SK-N-DZ (cell line): ENCODE measurements at regions not wholly inside any gene's neighbourhood (a gene's known extent, or its start where the extent isn't known, plus 50 kb on each side); places are given as distances from the start of the nearest gene placed in this dataset.
"Not testable (repeated sequence)": the region's sequence is repeated elsewhere in the genome, so short reads cannot be mapped to it uniquely, and the experiment has no call there.

Source experiments
- DNase-seq: peaks from one replicate; pipeline ENCODE4 v3.0.0-alpha.2; 2015; ENCODE audit warnings: low spot score

GRCh38 chr6:47180633-47181032 is 129.1 kb downstream of the TNFRSF21 start:
- DNase-seq, result no peak

DNA sequence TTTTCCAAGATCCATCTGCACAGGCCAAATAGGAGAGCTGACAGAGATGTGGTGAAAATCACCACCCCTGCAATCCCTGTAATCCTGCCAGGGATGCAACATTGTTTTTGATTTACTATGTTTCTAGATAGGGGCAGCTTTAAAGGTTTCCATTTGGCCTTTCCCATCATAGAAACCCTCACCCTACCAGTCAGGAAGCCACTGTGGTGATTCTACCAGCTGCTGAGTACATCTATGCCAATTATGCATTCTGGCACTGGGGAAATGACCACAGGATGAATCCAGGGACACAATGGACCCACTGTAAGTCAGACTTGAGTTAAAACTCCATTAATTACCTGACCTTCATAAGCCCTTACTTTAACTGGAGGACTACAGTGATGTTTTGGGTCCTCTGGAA is 130.4 kb downstream of the TNFRSF21 start:
- DNase-seq, result no peak

DNA sequence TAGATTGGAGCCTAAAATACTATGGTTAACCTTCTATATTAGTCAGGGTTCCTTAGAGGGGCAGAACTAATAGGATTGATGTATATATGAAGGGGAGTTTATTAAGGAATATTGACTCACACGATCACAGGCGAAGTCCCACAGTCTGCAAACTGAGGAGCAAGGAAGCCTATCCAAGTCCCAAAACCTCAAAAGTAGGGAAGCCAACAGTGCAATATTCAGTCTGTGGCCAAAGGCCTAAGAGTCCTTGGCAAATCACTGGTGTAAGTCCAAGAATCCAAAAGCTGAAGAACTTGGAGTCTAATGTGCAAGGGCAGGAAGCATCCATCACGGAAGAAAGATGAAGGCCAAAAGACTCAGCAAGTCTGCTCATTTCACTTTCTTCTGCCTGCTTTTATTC is 133.5 kb upstream of the ADGRF1 start:
- DNase-seq, result no peak

DNA sequence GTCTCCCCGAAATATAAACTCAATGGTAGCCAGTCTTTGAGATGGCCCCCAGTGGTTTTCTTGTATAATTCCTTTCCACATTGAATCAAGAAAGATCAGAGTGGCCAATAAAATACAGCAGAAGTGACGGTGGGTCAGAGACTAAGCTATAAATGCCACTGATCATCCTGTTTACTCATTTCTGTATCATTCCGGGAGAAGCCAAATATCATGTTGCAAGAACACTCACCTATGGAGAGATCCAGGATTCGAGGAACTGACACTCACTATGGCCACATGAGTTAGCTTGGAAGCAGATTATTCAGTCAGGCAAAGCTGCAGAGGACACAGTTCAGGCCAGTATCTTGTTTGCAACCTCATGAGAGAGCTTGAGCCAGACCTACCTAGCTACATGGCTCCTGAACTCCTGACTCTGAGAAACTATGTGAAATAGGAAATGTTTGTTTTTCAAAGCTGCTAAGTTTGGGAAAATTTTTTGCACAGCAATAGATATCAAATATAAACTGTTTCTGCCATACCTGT is 132.4 kb upstream of the ADGRF1 start:
- no peak for DNase-seq

GRCh38 chr6:47174063-47174462 is 131.9 kb upstream of the ADGRF1 start:
- DNase-seq, result not testable (repeated sequence)

DNA sequence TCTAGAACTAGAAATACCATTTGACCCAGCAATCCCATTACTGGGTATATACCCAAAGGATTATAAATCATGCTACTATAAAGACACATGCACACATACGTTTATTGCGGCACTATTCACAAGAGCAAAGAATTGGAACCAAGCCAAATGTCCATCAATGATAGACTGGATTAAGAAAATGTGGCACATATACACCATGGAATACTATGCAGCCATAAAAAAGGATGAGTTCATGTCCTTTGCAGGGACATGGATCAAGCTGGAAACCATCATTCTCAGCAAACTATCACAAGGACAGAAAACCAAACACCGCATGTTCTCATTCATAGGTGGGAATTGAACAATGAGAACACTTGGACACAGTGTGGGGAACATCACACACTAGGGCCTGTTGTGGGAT is 131.0 kb upstream of the ADGRF1 start:
- not testable (repeated sequence) for DNase-seq

- DNase-seq, result no peak
Observed at GRCh38 chr6:47170617-47170947, 128.4 kb upstream of the ADGRF1 start.

- DNase-seq, result no peak
Observed at GRCh38 chr6:47169785-47170616, 127.9 kb upstream of the ADGRF1 start.

GRCh38 chr6:47168180-47168579 is 126.0 kb upstream of the ADGRF1 start:
- no peak for DNase-seq

DNA sequence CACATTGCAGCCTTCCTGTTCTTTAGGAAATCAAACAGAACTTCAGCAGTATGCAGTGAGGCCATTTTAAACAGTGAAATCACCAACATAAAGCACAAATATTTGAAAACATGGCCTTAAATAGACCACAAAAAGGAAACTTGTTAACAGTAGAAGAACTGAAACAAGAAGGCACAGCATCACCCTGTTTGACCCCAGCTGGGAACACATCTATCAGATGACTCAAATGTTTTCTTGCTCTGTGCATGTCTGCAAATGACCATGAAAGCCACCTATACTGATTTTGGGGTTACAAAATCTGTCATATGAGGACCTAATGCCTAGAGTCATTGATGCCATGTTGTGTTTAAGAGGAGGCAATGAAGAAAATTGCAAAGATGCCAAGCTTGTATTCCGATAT is 123.8 kb upstream of the ADGRF1 start:
- no peak for DNase-seq

GRCh38 chr6:47164877-47165276 is 122.7 kb upstream of the ADGRF1 start:
- no peak for DNase-seq

DNA sequence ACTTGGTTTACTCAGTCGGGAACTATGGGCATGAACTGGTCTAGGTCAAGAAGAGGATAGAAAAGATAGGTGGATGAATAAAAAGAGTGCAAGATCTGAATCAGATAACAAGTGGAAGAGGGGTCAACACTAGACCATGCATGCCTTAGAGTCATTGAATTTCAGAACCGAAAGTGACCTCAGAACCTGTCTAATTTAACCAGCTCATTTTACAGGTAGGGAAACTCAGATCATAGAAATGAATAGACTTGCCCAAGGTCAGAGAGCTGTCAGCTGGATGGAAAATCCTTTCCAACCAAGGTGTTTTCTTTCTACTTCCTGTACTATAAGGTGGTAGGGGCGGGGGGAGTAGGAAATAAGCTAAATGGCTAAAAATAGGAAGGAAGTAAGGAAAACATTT is 121.4 kb upstream of the ADGRF1 start:
- DNase-seq, result no peak

DNA sequence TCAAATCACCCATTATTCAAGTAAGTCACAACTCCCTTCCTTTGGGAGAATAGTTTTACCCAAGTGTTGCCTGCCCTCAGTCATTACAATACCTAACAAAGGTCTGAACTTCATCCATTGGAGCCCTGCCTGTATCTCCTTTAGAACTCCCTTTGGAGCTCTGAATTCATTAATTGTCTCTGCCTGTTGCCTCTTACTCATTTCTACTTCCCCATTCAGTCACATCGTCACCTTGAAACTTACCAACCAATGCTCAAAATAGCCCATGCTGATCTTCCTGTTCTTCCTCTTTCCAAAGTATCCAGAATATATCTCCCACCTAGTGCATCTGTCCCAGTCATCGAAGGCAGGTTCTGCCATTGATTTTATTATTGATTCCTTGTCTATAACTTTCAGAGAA is 120.7 kb upstream of the ADGRF1 start:
- DNase-seq, result no peak

GRCh38 chr6:47162231-47162630 is 120.1 kb upstream of the ADGRF1 start:
- no peak for DNase-seq

DNA sequence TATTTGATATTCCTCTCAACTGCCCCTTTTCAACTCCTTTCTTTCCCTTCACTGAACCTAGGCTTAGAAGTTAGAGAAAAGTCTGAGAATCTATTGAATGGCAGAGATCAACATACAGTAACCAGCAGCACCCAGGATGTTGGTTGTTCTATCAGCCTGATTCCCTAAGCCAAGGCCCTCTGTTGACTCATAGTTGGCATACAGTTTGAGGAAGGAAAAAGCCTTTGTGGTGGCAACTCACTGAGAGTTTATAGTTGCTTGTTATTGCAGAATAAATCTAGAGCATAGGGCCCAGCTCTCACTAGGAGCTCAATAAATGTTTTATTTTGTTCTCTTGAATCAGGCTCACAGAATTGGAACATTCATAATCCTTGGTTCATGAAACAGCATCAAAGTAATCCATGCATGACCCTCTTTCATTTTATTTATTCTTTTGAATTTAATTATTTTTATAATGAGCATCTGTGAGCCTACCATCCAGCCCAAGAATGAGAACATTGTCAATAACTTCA is 119.1 kb upstream of the ADGRF1 start:
- DNase-seq, result no peak

DNA sequence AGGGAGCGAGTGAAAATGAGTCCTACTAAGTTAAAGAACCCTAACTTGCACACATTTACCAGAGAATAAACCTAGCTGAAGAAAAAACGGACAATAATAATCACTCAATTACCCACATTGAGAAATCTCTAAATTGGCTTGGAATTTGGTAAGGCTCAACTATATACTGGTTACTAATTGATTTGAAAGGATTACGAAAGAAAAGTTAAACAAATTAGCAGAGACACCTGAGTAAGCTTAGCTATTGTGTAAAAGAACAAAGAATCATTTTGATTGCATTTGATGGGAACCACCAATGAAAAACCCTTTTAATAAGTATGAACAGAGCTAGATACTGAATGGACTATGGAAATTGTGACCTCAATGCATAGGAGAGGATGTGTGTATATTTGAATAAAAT is 118.6 kb upstream of the ADGRF1 start:
- DNase-seq, result no peak

DNA sequence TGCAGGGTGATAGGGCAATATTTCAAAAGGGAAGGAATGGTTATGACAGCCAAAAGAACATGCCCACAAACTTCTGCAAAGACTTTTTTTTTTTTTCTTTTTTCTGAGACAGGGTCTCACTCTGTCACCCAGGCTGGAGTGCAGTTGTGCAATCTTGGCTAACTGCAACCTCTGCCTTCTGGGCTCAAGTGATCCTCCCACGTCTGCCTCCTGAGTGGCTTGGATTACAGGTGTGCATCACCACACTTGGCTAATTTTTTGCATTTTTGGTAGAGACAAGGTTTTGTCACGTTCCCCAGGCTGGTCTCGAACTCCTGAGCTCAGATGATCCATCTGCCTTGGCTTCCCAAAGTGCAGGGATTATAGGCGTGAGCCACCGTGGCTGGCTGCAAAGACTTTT is 117.6 kb upstream of the ADGRF1 start:
- DNase-seq, result no peak

DNA sequence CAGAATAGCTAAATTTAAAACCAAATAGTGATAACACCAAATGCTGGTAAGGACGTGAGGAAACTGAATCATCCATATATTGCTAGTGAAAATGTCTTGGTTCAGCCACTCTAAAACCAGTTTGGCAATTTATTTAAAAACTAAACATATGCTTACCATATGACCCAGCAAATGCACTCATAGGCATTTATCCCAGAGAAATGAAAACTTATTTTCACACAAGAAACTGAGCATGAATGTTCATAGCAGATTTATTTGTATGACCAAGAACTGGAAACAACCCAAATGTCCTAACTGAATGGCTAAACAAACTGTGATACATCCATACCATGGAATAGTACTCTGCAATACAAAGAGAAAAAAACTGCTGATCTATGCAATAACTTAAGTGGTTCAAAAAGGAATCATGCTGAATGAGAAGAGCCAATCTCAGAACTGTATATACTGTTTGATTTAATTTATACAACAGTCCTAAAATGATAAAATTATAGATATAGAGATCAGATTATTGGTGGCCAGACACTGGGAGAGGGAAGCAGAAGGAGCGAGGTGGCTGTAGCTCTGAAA is 115.6 kb upstream of the ADGRF1 start:
- DNase-seq, result no peak

- no peak for DNase-seq
Observed at GRCh38 chr6:47157063-47157462, 114.9 kb upstream of the ADGRF1 start.

- DNase-seq, result no peak
Observed at GRCh38 chr6:47156196-47156595, 114.1 kb upstream of the ADGRF1 start.

DNA sequence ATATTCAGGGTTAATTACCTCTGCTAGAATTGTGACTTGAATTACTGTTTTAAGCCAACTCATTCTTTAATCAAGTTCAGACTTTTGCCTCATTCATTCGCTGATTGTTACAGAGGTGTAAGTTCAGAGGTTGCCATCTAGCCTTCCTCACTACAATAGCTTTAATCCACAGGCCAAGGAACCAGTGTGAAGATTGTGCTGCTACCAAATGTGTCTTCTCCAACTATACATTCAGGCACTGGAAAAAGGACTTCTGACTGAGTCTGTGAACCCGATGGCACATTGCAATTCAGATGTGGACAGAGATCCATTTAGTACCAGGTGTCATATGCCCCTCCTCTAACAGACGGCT is 111.2 kb upstream of the ADGRF1 start:
- DNase-seq, result no peak

DNA sequence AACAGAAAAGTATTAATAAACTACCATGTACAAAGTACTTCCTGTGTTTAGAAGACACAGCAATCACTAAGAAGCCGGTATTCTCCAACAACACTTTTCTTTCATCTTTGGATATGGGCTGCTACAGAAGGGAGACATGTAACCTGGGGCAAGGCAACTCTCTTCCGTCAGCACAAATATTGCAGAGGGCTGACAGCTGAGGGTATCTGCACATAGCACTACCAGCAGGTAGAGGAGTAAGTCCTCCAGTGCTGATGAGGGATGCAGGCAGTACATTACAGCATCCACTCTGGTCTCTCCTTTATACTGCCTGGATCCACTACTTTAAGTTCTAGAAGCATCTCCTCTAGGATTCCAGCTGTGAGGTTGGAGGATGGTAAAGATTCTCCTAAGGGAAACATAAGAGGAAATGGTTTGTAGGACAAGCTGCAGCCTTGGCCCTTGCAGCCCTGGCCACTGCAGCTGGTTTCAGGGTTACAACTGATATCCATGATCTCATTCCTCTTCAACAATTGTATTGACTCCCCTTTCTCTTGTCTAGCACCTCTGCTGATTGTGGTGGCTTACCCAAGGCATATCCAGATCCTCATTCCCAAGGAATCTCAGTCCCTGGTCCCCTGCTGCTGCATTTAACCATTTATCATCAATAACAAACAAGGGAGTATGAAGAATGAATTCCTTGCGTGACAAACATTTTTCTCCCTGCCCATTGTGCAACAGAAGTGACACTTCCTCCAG is 110.7 kb upstream of the ADGRF1 start:
- DNase-seq, result no peak
